ENCODE measurements at regions not wholly inside any gene's neighbourhood (a gene's known extent, or its start where the extent isn't known, plus 50 kb on each side); places are given as distances from the start of the nearest gene placed in this dataset.

GRCh38 chr11:92859156-92859690 is 110.2 kb upstream of the MTNR1B start:
- intact Hi-C loops (cut with micrococcal nuclease; ENCODE audit: unreplicated experiment), result no loop called here
- BruUV-seq (replicated peaks), result no TSS peak
- TF ChIP-seq TCF7L2 (IDR thresholded peaks at IDR 0.05; ENCODE audit: low read depth, low read length), result no peak
- Histone ChIP-seq H3K27ac (ENCODE audit: low read length) (no peak overlapping the region), H3K4me1 (ENCODE audit: control insufficient read depth, insufficient read depth, low read length) (no peaks in the 10 kb centered on the region), H3K9me3 (ENCODE audit: control insufficient read depth, insufficient read depth, low read depth, low read length) (no peaks in the 10 kb centered on the region), H3K36me3 (ENCODE audit: control insufficient read depth, insufficient read depth, low read length) (no peaks in the 10 kb centered on the region), H3K4me3 (ENCODE audit: low read depth in 2 of 2, low read length in 2 of 2) (no peak overlapping the region), H3K27me3 (ENCODE audit: control insufficient read depth, insufficient read depth, low read length) (peaks cover 7% of the 10 kb centered on the region)
- in situ Hi-C loops (cut with HindIII; ENCODE audit: low pct_unique_long_range_greater_than_20kb, low sequenced_read_pairs), result no loop called here
- ChIA-PET CTCF (no interaction called here), POLR2A (no interaction called here)
- DNase-seq (ENCODE audit: low read depth, low spot score) (no peak), ATAC-seq (no peak)

GRCh38 chr11:92861634-92862033 is 107.8 kb upstream of the MTNR1B start:
- DNase-seq (ENCODE audit: low read depth, low spot score) (no peak), ATAC-seq (no peak)
- Histone ChIP-seq H3K27ac (ENCODE audit: low read length) (no peak overlapping the region), H3K9me3 (ENCODE audit: control insufficient read depth, insufficient read depth, low read depth, low read length) (no peaks in the 10 kb centered on the region), H3K4me1 (ENCODE audit: control insufficient read depth, insufficient read depth, low read length) (no peaks in the 10 kb centered on the region), H3K27me3 (ENCODE audit: control insufficient read depth, insufficient read depth, low read length) (peaks cover 7% of the 10 kb centered on the region), H3K36me3 (ENCODE audit: control insufficient read depth, insufficient read depth, low read length) (no peaks in the 10 kb centered on the region), H3K4me3 (ENCODE audit: low read depth in 2 of 2, low read length in 2 of 2) (no peak overlapping the region)
- TF ChIP-seq CTCF (IDR thresholded peaks at IDR 0.05) (no peak; the same call in 1 of the 2 replicates), SIN3A (IDR thresholded peaks at IDR 0.05; ENCODE audit: borderline replicate concordance, insufficient read depth, low read depth, low read length) (no peak), POLR2AphosphoS5 (IDR thresholded peaks at IDR 0.05; ENCODE audit: low read depth, low read length) (no peak), TCF7L2 (IDR thresholded peaks at IDR 0.05; ENCODE audit: low read depth, low read length) (no peak), REST (IDR thresholded peaks at IDR 0.05; ENCODE audit: insufficient read depth in 1 of 2, low read depth in 2 of 2, low read length in 1 of 2) (no peak)
- POLR2A ChIA-PET, result no interaction called here
- in situ Hi-C loops (cut with HindIII; ENCODE audit: low pct_unique_long_range_greater_than_20kb, low sequenced_read_pairs), result no loop called here
- CTCF ChIA-PET, result no interaction called here
- intact Hi-C loops (cut with micrococcal nuclease; ENCODE audit: unreplicated experiment), result no loop called here
- no TSS peak for BruUV-seq (replicated peaks)

- no peak for ATAC-seq
- ChIA-PET CTCF (no interaction called here), POLR2A (no interaction called here)
- Histone ChIP-seq H3K27ac (ENCODE audit: low read length) (no peak overlapping the region), H3K36me3 (ENCODE audit: control insufficient read depth, insufficient read depth, low read length) (no peaks in the 10 kb centered on the region), H3K9me3 (ENCODE audit: control insufficient read depth, insufficient read depth, low read depth, low read length) (no peaks in the 10 kb centered on the region), H3K4me1 (ENCODE audit: control insufficient read depth, insufficient read depth, low read length) (no peaks in the 10 kb centered on the region), H3K27me3 (ENCODE audit: control insufficient read depth, insufficient read depth, low read length) (peaks cover 7% of the 10 kb centered on the region), H3K4me3 (ENCODE audit: low read depth in 2 of 2, low read length in 2 of 2) (no peak overlapping the region)
- TF ChIP-seq POLR2AphosphoS5 (IDR thresholded peaks at IDR 0.05; ENCODE audit: low read depth, low read length) (no peak), CTCF (IDR thresholded peaks at IDR 0.05) (no peak), TCF7L2 (IDR thresholded peaks at IDR 0.05; ENCODE audit: low read depth, low read length) (no peak), SIN3A (IDR thresholded peaks at IDR 0.05; ENCODE audit: borderline replicate concordance, insufficient read depth, low read depth, low read length) (no peak), REST (IDR thresholded peaks at IDR 0.05; ENCODE audit: insufficient read depth in 1 of 2, low read depth in 2 of 2, low read length in 1 of 2) (no peak)
- DNase-seq (ENCODE audit: low read depth, low spot score), result no peak
- in situ Hi-C loops (cut with HindIII; ENCODE audit: low pct_unique_long_range_greater_than_20kb, low sequenced_read_pairs) (no loop called here), intact Hi-C loops (cut with micrococcal nuclease; ENCODE audit: unreplicated experiment) (no loop called here)
- no TSS peak for BruUV-seq (replicated peaks)
Measured at GRCh38 chr11:92865352-92865751, 104.1 kb upstream of the MTNR1B start.

Data from Panc1 (cell line).